HG03521 (cell line): ENCODE measurements at regions not wholly inside any gene's neighbourhood (a gene's known extent, or its start where the extent isn't known, plus 50 kb on each side); places are given as distances from the start of the nearest gene placed in this dataset.

Experiments used
- ATAC-seq: cut with Tn5 transposase; IDR thresholded peaks from one replicate; pipeline ENCODE4 v1.9.1; 2021; ENCODE audit warnings: mild to moderate bottlenecking, moderate library complexity; ENCODE audit not compliant: unreplicated experiment

DNA sequence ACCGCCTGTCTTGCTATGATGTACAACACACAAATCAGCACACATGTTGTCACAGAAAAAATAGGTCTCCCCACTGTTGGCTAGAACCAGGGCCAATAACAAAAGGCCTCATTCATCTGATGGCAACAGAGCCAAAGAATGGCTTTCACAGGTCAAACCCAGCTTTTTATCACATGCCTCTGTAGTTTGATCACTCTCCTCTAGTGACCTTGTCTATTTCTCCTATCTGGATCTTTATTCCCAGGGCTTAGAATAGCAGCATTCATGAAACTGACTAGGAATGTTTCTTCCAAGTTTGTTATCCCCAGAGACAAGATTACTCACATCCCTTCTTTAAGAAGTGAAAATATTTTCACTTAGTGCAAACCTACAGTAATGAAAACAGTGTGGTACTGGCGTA lies 285.8 kb upstream of the GYPC start:
- ATAC-seq, result no peak

DNA sequence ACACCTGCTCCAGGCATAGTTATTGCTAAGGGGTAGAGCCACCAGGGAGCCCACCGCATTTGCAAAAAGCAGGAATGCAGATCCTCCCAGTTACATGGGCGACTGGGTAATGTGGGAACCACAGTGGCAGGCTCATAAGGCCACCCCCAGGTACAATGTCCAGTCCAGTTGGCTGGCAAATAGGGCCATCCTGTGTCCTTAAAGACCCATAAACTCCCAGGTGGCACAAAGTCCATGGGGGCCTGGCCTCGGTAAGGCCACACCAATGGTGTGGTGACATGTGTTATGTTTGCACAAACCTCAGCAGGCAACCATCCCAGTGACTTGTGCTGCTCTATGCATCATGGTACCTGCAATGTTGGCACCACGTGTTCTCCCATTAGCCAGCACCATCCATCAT lies 283.6 kb upstream of the GYPC start:
- no peak for ATAC-seq

DNA sequence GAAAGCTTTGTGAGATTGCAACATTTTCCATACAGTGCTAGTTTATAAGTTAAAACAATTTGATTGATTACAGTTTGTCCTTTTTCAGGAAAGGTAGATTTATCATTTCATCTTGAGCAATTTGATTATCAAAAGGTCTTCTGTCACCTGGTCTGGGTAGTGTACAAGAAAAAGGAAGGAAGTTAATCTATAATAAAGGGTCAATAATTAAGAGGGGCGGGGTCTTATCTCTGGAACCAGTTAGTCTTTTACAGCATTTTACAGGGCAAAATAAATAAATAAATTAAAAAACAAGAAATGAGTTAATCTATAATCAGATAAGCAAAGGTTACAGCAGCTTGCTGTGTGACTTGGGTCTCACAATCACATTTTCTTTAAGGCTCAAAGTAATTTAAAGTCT lies 277.8 kb upstream of the GYPC start:
- ATAC-seq, result no peak

DNA sequence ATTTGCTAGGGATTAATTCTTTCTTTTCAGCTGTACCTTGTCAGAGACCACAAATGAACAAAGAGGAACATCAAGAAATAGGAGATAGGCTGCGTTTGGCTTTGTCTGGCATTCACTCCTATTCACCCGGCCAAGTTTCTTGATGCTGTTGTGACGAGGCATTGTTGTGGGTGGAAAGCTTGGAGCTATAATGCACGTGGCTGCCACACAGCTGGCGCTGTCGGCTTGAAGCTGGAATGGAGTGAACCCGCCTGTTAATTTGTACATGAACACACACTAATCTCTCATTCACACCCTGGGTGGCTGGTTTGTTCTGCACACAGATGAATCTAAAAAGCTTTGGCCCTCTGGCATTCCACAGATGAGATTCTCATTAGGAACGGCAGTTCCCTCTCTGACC lies 274.9 kb upstream of the GYPC start:
- ATAC-seq, result no peak

DNA sequence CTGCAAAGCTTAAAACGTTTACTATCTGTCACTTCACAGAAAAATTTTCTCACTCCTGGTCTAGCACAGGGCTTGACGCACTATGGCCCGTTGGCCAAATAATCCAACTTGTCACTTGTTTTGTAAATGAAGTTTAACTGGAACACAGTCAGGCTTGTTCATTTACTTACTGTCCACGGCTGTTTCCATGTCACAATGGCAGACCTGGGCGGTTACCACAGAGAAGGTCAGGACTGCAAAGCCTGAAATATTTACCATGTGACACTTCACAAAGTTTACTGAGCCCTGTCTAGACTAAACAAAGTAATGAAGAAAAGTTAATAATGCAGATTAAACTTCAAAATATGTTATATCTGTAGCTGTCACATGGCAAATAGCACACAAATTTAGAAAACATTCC lies 273.0 kb upstream of the GYPC start:
- no peak for ATAC-seq

DNA sequence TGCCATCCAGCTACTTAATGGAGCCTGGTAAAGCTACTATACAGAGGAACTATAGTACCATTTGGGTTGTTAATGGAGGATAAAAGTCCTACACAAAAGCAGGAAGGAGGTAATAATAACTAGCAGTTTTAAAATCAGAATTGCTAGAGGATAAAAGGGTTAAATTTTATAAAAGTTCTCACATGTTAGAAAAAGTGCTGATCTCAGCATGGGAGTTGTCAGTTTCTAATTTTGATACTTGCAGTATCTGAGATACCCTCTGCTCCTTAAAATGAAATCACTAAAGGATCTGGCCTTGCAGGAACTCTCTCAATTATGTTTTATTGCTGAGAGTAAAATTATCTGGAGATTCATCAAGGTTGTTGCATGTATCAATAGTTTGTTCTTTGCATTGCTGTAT lies 272.2 kb upstream of the GYPC start:
- no peak for ATAC-seq

DNA sequence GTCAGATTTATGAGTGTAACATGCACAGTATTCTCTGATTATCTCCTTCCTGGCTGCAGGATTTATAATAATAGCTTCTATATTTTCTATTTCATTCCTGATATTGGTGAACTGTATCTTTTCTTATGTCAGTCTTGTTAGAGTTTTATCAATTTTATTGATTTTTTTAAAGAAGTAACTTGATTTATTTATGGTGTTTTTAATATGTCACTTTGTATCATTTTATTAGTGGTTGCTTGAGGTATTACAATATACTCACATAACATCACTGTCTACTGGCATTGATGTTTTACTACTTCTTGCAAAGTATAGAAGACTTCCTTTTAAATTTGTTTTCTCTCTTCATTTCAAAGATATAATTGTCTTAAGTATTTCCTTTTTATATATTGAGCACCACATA lies 270.5 kb upstream of the GYPC start:
- no peak for ATAC-seq

DNA sequence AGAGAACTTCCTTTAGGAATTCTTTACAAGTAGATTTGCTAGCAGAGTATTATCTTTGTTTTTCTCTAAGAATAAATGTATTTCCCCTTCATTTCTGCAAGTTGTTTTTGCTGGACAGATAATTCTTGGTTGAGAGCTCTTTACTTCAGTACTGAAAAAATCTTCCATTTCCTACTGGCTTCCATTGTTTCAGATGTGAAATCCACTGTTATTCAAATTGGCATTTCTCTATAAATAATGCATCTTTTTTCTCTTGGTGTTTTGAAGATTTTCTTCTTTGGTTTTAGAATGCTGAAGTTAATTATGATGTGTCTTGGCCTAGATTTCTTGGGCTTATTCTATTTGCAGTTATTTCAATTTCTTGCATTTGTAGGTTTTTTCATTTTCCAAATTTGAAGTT lies 270.0 kb upstream of the GYPC start:
- ATAC-seq, result no peak

DNA sequence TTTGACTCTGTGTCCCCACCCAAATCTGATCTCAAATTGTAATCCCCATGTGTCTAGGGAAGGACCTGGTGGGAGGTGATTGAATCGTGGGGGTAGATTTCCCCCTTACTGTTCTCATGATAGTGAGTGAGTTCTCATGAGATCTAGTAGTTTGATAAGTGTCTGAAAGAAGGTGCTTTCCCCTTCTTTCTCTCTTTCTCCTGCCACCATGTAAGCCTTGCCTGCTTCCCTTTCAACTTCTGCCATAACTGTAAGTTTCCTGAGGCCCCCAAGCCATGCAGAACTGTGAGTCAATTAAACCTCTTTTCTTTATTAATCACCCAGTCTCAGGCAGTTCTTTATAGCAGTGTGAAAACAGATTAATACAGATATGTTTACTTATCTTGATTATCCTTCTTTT lies 266.5 kb upstream of the GYPC start:
- no peak for ATAC-seq

DNA sequence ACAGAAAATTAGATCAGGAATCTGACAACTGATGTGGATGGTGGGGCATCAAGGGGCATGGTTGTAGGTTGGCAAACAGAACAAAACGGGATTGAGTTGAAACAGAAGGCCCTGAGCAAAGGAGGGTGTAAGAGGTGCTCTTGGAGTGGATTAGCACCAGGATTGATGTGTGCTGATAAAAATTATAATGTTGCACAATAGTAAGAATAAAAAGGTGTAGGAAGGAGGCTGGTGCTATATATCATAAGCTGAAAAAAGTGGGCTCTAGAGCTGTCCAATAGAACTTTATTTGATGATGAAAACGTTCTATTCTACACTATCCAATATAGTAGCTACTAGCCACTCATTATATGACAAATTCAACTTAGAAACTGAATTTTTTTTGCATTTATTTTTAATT lies 263.1 kb upstream of the GYPC start:
- ATAC-seq, result no peak

DNA sequence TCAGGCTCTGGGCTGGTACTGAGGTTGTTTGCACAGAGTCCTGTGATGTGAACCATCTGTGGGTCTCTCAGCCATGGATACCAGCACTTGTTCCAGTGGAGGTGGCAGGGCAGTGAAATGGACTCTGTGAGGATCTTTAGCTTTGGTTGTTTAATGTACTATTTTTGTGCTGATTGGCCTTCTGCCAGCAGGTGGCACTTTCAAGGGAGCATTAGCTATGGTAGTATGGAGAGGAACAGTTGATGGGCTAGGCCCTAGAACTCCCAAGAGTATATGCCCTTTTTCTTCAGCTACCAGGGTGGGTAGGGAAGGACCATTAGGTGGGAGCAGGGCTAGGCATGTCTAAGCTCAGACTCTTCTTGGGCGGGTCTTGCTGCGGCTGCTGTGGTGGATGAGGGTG lies 257.0 kb upstream of the GYPC start:
- no peak for ATAC-seq

DNA sequence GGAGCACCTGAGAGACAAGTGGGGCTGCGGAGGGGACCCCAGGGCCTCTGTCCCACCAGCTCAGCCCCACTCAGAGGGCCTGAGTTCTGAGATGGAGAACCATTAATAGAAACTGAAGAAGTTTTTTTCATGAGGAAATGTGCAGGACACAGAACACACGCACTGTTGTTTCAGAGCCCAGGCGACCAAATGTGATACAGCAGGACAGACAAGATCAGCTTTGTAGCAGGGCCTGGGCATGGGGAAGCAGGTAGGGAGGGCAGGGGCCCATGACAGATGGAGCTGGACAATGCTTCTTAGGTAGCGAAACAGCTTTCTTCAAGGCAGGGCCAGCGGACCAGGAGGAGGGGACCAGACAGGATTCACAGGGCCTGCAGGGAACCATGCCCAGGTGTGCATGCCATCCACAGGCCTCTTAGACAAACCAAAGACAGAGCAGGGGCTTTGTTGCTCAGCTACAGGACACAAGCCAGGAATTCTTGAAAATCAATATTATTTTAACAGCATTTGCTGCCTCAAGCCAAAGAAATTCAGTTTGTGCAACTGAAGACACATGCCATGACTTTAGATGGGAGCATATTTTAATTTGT lies 252.8 kb upstream of the GYPC start:
- ATAC-seq, result no peak

DNA sequence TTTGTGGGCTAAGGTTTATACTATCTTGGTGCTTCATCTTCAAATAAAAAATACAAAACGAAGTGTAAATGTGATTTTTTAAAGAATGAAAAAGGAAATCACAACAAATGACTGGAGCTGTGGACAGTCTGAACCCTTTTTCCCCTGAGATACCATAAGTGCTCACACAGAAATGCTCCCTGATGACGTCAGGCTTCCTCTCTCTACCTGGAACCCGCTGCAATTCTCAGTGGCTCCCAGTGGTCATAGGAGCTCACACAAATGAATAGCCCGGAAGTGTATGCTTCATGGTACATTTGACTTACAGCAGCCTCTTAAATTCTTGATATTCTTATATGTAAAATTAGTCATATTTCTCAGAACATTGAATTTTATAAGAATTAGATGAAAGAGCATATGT lies 249.7 kb upstream of the GYPC start:
- ATAC-seq, result no peak

DNA sequence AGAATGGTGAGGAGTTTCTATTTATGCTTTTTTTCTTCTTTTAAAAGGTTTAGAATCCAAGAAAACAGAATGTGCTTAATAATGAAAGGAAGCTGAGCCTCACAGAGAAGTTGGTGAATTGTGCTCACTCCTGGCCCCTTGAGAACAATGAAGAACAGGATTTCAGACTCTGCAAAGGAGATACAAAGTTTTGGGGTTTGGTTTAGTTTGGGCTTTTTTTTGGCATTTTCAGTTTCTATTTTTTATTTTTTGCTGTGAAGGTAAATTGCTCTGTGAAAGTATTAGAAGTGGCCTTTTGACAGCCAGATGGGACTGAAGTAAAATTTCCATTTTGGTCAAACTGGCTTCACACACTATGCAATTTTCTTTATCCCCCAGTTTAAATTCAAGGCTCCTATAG lies 247.3 kb upstream of the GYPC start:
- ATAC-seq, result no peak

DNA sequence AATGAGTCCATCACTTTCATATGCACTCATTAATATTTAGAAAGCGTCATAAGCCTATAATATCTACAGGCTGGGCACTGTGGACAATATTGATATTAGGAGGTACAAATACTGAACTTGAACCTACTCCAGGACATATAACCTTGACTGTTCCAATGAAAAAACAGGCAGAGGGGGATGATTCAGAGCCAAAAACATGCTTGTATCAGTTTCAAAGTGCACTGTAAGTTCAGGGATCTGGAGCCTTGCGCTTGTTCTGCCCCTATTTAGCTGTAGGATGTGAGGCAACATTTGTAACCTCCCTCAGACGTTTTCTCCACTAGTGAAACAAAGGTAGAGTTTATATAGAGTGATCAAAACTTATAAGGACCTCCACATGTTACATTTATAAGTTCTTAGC lies 246.1 kb upstream of the GYPC start:
- ATAC-seq, result no peak

DNA sequence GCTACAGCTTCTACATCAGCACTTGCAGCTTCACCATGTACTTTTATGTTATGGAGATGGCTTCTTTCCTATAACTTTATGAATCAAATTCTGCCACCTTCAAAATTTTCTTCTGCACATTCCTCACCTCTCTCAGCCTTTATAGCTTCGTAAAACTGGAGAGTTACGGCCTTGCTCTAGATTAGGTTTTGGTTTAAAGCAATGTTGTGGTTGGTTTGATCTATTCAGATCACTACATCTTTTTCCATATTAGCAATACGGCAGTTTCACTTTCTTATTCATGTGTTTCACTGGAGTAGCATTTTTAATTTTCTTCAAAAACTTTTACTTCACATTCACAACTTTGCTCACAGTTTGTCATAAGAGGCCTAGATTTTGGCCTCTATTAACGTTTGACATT lies 242.9 kb upstream of the GYPC start:
- no peak for ATAC-seq

DNA sequence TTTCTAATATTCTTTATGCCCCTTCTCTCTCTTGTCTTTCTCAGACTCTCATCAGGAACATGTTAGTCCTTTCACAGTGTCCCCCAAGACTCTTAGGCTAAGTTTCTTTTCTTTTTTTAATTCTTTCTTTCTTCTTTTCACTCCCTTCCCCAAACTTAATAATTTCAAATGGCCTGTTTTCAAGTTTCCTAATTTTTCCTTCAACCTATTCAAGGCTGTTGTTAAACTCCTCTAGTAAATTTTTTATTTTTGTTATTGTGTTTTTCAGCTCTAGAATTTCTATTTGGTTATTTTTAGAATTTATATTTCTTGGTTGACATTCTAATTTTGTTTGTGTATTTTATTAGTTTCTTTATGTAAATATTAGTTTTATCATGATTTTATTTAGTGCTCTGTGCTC lies 236.6 kb upstream of the GYPC start:
- ATAC-seq, result no peak

DNA sequence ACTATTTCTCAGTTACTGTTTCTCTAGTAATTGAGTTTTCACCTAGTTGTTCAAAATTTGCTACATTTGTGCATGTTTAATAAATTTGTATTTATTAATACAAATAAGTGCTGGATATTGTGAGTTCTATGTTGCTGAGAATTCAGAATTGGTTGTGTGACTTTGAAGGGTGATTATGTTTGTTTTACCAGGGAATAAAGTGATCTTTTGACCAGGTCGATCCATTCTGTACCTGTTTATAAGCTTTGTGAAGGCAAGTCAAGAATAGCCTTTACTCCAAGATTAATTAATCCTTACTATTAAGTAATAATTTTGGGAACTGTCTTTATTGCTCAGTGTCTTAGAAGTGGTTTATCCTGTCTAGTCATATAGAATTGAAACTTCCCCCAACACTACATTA lies 230.0 kb upstream of the GYPC start:
- no peak for ATAC-seq

DNA sequence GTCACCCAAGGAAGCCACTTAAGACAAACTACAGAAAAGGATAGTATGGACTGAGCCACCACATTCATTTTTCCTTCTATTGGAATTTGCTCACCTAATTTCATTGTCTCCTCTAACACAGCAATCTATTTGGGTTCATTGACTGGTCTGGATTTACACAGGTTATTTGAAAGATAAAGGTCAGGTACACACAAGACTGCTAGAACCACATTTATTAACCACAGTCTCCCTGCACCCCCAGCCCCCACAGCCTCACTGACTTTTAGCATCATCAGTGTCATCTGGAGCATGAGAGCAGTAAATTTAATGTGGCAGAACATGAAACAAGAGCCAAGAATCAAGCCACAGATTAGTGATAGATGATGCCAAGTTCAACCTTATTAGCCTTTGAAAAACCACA lies 226.9 kb upstream of the GYPC start:
- ATAC-seq, result no peak

DNA sequence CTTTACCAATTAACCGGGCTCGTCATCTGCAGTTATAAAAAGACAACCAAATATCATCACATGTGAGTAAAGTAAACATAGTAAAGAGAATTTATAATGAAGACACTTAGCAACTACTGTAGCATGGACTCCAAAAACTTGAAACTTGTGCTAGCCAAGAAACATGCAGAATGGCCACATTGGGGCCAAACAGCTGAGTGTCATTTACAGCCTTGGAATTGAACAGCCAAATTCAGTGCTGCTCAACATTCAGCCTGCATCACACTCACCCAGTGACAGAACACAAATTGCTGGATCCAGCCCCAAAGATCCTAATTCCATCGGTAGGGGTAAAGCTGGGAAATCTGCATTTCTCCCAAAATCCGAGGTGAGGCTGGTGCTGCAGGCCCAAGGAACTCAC lies 224.8 kb upstream of the GYPC start:
- no peak for ATAC-seq

DNA sequence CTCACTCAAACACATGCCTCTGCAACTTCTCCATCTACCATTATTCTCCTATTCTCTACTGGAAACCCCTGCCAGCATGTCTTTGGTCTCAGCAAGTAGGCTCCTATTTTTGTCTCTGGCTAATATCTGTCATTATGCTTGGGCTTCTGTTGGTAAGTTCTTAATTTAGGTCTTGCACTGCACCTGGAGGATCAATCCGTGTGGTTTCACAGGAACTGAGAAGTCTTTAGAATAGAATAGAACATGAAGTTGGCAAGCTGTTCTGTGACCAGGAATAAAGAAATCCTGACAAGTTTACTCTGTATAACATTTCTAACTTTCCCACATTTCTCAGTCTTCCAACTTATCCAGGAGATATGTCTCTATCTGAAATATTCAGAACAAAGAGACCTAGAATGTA lies 219.5 kb upstream of the GYPC start:
- no peak for ATAC-seq

DNA sequence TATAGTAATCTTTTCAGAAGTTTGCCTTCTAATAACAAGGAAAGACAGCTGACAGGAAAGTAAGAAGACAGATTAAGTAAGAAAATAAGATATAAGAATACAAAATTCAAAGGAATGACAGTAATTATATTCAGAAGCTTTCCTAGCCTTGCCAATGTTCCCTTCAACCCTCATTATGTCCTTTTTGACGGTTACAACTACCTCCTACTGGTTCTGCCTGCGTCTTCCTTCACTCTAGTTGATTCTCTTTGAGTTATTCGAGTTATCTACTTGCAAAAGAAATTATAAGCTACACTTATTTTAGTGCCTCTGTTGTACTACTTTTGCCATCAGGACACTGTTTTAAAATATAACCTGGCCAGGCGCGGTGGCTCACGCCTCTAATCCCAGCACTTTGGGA lies 218.9 kb upstream of the GYPC start:
- ATAC-seq, result no peak

DNA sequence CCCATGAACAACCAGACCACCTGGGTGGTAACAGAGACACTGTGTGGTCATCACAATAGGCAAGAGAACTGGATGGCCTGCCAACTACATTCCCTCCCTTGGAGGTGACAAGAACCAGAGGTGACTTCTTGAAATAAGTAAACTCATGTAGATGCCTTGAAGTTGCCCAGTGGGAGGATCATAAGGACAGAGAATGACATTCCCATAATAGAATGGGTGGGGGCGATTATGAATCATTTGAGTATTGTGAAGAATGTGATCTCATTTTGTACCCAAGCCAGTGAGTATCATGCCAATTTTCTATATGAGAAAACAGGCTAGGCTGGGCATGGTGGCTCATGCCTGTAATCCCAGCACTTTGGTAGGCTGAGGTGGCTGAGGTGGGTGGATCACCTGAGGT lies 211.4 kb upstream of the GYPC start:
- no peak for ATAC-seq
